Tibial nerve (tissue), 4 donors: ENCODE measurements at regions not wholly inside any gene's neighbourhood (a gene's known extent, or its start where the extent isn't known, plus 50 kb on each side); places are given as distances from the start of the nearest gene placed in this dataset.

Experiments used
- CTCF ChIP-seq, 5 experiments: fragments of 200-600 bp in 3 of 5; fragments of 450-650 bp in 2 of 5; sonication (generic) in 3 of 5; IDR thresholded peaks; one replicate each; pipeline ENCODE4 v1.5.1; 2016 to 2019; ENCODE audit warnings: antibody characterized with exemption in 5 of 5, mild to moderate bottlenecking in 3 of 5, moderate library complexity in 2 of 5
- EP300 ChIP-seq, 2 donors: sonication (generic); formaldehyde crosslinking; IDR thresholded peaks; one replicate each; pipeline ENCODE4 v1.6.1; 2017; ENCODE audit warnings: antibody characterized with exemption in 2 of 2, mild to moderate bottlenecking in 1 of 2
- POLR2A ChIP-seq, 2 donors: fragments of 450-650 bp; IDR thresholded peaks; one replicate each; pipeline ENCODE4 v1.6.1; 2017; ENCODE audit warnings: antibody characterized with exemption in 2 of 2, mild to moderate bottlenecking in 2 of 2, moderate library complexity in 2 of 2

DNA sequence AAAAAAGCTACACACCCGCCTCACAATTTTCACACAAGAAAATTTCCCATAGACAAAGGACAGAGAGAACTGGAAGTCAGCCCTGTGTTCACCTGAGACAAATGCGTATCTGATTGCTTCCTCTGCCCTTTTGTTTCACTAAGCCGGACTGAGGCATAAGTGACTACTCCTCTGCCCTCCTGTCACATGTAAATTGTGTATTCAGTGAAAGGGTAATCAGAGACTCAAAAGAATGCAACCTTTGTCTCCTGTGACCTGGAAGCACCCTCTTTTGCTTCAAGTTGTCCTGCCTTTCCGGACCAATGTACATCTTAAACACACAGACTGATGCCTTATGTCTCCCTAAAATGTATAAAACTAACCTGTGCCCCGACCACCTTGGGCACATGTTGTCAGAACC lies 483.8 kb upstream of the EYS start:
- no peak for TF ChIP-seq CTCF (IDR thresholded peaks at IDR 0.05)
- no peak for TF ChIP-seq EP300 (IDR thresholded peaks at IDR 0.05)
- no peak for TF ChIP-seq POLR2A (IDR thresholded peaks at IDR 0.05)
